Amygdala (tissue), 56 donors: ENCODE measurements at regions not wholly inside any gene's neighbourhood (a gene's known extent, or its start where the extent isn't known, plus 50 kb on each side); places are given as distances from the start of the nearest gene placed in this dataset.

Source experiments
- DNase-seq, 56 donors: peaks; one replicate each; lab custom pipeline; 2025; lab: John Stamatoyannopoulos, UW

- no peak for DNase-seq
Measured at GRCh38 chr21:34192646-34193285, 119.4 kb downstream of the MRPS6 start.

GRCh38 chr21:34195335-34195734 is 122.0 kb downstream of the MRPS6 start:
- no peak for DNase-seq

- DNase-seq, result no peak
Measured at GRCh38 chr21:34196996-34197395, 123.6 kb downstream of the MRPS6 start.

GRCh38 chr21:34197561-34197960 is 124.2 kb downstream of the MRPS6 start:
- no peak for DNase-seq

- no peak for DNase-seq
Measured at GRCh38 chr21:34198231-34199120, 125.1 kb downstream of the MRPS6 start.

- no peak for DNase-seq
Measured at GRCh38 chr21:34199121-34199910, 125.9 kb downstream of the MRPS6 start.

DNA sequence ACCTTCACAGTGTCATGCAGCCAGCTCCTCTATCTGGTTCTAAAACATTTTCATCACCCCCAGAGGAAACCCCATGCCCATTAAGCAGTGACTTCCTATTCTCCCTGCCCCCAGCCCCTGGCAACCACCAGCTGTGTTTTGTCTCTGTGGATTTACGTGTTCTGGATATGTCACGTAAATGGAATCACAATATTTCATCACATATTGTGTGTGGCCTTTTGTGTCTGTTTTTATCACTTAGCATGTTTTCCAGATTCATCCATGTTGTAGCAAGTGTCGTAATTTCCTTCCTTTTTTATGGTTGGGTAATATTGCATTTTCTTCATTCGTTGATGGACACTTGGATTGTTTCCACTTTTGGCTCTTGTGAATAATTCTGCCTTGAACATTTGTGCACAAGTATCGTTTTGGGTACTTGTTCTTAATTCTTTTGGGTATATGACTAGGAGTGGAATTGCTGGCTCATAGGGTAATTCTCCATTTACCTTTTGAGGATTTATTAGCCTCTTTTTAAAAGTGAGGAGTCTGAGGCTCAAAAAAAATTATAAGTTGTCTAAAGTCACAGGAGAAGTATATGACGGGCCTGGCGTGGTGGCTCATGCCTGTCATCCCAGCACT is 127.0 kb downstream of the MRPS6 start:
- no peak for DNase-seq

DNA sequence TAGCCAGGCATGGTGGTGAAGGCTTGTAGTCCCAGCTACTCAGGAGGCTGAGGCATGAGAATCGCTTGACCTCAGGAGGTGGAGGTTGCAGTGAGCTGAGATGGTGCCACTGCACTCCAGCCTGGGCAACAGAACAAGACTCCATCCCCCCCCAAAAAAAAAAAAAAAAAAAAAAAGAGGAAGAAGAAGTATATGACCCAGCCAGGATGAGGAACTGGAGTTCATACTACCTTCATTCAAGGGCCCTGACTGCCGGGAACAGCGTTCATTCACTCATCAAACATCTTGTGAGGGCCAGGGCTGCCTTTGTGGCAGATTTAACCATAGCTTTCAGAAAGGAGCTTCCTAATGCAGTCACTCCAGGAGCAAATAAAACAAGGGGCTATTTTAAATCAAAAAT is 127.6 kb downstream of the MRPS6 start:
- DNase-seq, result peak in 1 of 56 donors; percentile 31

DNA sequence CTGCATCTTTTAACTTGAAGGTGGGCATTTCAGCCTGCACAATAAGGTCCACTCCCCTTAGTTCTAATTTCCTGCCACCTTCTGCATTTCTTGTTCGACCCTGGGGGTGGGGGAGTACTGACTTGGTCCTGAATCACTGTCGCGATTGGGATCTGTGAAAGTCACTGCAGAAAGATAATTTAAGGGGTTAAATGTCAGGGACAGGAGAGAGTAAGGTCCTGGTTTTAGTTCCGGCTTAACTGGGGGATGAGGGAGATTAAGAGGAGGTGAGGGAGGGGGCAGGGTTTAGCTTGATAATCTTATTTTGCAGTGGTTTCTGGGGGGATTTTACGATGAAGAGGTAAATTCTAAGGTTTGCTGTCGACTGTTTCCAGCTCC is 128.1 kb downstream of the MRPS6 start:
- DNase-seq, result peak in 1 of 56 donors; percentile 22

GRCh38 chr21:34202553-34203372 is 129.4 kb downstream of the MRPS6 start:
- peak in 13 of 56 donors; percentile 6 to 51 (median 21) for DNase-seq

GRCh38 chr21:34203851-34204420 is 130.6 kb downstream of the MRPS6 start:
- DNase-seq, result peak in 1 of 56 donors; percentile 30

GRCh38 chr21:34204481-34205439 is 131.4 kb downstream of the MRPS6 start:
- peak in 11 of 56 donors; percentile 5 to 24 (median 10) for DNase-seq

DNA sequence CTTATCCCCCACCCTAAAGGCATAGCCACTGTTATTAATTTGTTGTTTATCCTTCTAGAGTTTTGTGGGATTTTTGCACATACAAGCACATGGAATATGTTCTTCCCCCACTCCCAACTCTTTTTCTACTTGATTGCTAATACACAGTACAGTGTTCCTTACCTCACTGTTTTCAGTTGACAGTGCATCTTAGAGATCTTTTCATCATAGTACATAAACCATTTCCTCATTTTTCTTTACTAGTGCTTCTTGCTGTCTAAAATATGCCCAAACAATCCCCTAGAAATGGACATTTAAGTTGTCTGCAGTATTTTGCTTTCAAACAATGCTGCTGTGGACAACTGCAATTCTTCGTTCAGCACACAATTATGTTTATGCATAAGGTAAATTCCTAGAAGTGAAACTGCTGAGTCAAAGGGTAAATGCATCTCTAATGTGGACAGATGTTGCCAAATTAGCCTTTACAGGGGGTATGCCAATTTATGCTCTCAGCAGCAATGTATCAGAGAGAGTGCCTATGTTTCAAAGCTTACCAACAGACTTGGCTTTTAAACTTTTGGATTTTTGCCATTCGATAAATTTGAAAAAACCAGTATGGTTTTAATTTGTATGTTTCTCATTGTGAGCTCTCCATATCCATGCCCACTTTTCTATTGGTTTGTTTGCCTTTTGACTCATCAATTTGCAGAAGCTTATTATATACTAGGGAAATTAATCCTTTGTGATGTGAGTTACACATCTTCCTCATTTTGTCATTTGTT is 132.6 kb downstream of the MRPS6 start:
- DNase-seq, result no peak

GRCh38 chr21:34213959-34214358 is 140.6 kb downstream of the MRPS6 start:
- no peak for DNase-seq

DNA sequence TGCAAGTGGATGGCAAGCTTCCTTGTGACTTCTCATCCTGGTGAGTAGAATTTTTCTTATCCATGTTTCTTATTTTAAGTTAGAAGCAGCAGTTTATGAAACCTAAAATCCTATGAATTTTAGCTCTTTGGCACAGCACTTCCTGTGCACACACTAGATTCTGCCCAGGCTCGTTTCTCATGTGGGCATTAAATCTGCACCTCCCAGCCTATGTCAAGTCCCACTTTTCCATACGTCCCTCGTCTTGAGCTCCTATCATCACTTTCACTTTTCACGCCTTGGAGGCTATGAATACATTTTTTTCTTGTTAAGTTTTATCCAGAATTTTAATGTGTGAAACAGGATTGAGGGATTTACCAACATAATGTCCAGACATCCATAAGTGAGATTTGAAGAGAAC is 142.1 kb downstream of the MRPS6 start:
- DNase-seq, result no peak

GRCh38 chr21:34215911-34216717 is 142.7 kb downstream of the MRPS6 start:
- DNase-seq, result no peak

- no peak for DNase-seq
Measured at GRCh38 chr21:34216718-34217032, 143.3 kb downstream of the MRPS6 start.
